Upper lobe of left lung (tissue), 6 donors: ENCODE measurements at regions not wholly inside any gene's neighbourhood (a gene's known extent, or its start where the extent isn't known, plus 50 kb on each side); places are given as distances from the start of the nearest gene placed in this dataset.
"Not testable (repeated sequence)": the region's sequence is repeated elsewhere in the genome, so short reads cannot be mapped to it uniquely, and the experiment has no call there.

Experiments
- ATAC-seq, 2 donors: fragments of 200-7000 bp; cut with Tn5 transposase; one replicate each; pipeline ENCODE4 v1.9.1; 2022; ENCODE audit warnings: mild to moderate bottlenecking in 2 of 2, moderate library complexity in 2 of 2; ENCODE audit not compliant: low FRiP score in 2 of 2
- DNase-seq, 2 donors: peaks; one replicate each; pipeline ENCODE4 v3.0.0-alpha.2; 2019 to 2020
- H3K27ac ChIP-seq, 4 donors: fragments of 200-600 bp; sonication (generic); one replicate each; pipeline ENCODE4 v1.5.1; 2016 to 2019
- H3K27me3 ChIP-seq, 4 donors: fragments of 200-600 bp; sonication (generic); one replicate each; pipeline ENCODE4 v1.5.1; 2017 to 2019
- H3K36me3 ChIP-seq, 4 donors: fragments of 200-600 bp; sonication (generic); one replicate each; pipeline ENCODE4 v1.5.1; 2016 to 2019
- H3K4me1 ChIP-seq, 4 donors: fragments of 200-600 bp; sonication (generic); one replicate each; pipeline ENCODE4 v1.5.1; 2018 to 2019
- H3K4me3 ChIP-seq, 4 donors: fragments of 200-600 bp; sonication (generic); one replicate each; pipeline ENCODE4 v1.5.1; 2017 to 2019; ENCODE audit warnings: mild to moderate bottlenecking in 2 of 4, moderate library complexity in 1 of 4
- H3K9me3 ChIP-seq, 4 donors: fragments of 200-600 bp; sonication (generic); one replicate each; pipeline ENCODE4 v1.5.1; 2018 to 2019
- WGBS, 2 donors: methylation state at CpG; one replicate each; pipeline ENCODE4 v1.1.5; 2017 to 2018; 5-methylcytosine and 5-hydroxymethylcytosine counted together
- donor health status: DM: no; HTN: no; CAD: no; lungs with moderate emphysema.
- donor health status: DM: no; HTN: yes; CAD: no; lungs with severe emphysema.

GRCh38 chr2:111278133-111278532, 157.4 kb downstream of the BCL2L11 start:
- not testable (repeated sequence) for DNase-seq, H3K27me3 ChIP-seq, H3K9me3 ChIP-seq, ATAC-seq, H3K36me3 ChIP-seq, H3K4me1 ChIP-seq, H3K27ac ChIP-seq, H3K4me3 ChIP-seq
- 86% methylated on average over 3 of the region's 3 CpGs; no CpG with 5 or more reads in 1 of the 2 donors for WGBS, 2 donors

- H3K27ac ChIP-seq, DNase-seq, ATAC-seq, H3K9me3 ChIP-seq, H3K4me3 ChIP-seq, H3K4me1 ChIP-seq, H3K36me3 ChIP-seq, H3K27me3 ChIP-seq: not testable (repeated sequence)
- WGBS, 2 donors = no CpG with 5 or more reads among the region's 6 CpGs
Observed at GRCh38 chr2:111280709-111281286, 160.1 kb downstream of the BCL2L11 start.

DNA sequence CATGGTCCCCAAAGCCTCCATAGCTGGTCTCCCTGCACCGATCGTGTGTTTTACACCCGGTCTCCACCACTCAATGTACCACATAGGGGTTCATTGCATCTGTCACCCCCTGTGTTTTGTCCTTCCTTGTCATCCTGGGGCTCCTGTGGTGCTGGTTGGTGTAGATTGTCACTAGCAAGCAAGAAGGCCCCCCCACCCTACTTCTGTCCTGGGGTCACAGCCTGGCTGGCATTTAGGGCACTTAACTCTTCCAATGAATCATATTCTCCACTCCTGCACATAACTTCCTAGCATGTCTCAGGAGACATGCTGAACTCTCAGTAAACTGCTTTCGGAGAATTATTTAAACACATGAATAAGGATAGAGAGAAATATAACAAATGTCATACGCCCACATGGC, 161.4 kb downstream of the BCL2L11 start:
- not testable (repeated sequence) for DNase-seq, ATAC-seq

GRCh38 chr2:111287646-111288568, 167.2 kb downstream of the BCL2L11 start:
- not testable (repeated sequence) for H3K4me3 ChIP-seq, H3K9me3 ChIP-seq, H3K36me3 ChIP-seq, H3K27ac ChIP-seq, H3K4me1 ChIP-seq, H3K27me3 ChIP-seq
- WGBS, 2 donors = 57 to 66% methylated on average over 6 of the region's 9 CpGs
- peak in 1 of 2 donors; percentile 23 for DNase-seq
- ATAC-seq = peak; percentile 47 to 74

More for the DNA sequence above, 161.4 kb downstream of the BCL2L11 start:
- H3K36me3 ChIP-seq, H3K9me3 ChIP-seq, H3K27ac ChIP-seq, H3K4me1 ChIP-seq, H3K27me3 ChIP-seq, H3K4me3 ChIP-seq: not testable (repeated sequence)
- no CpG with 5 or more reads among the region's 5 CpGs for WGBS, 2 donors

DNA sequence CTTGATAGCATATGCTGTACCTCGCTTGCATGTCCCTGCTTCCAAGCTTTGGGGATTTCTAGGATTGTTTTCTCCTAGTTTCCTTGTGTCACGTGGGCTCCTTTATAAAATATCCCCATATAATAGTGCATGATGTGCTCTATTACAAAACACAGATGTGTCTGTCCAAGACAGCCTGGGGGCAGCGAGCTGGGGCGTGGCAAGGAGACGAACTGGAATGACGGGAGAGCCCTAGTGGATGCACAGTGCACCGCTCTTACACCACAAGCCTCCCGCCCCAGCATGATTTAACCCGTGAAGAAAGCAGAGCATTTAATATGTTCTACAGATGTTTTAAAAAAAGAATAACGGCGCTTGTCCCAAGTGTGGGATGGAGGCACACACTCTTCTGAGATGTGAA, 169.7 kb downstream of the BCL2L11 start:
- not testable (repeated sequence) for H3K27me3 ChIP-seq, H3K9me3 ChIP-seq, H3K36me3 ChIP-seq, DNase-seq, ATAC-seq, H3K4me3 ChIP-seq, H3K4me1 ChIP-seq, H3K27ac ChIP-seq
- 89 to 90% methylated on average over 9 of the region's 11 CpGs for WGBS, 2 donors

GRCh38 chr2:111291566-111291965, 170.9 kb downstream of the BCL2L11 start:
- 43 to 75% methylated on average over 1 to 2 of the region's 6 CpGs for WGBS, 2 donors
- not testable (repeated sequence) for ATAC-seq

DNA sequence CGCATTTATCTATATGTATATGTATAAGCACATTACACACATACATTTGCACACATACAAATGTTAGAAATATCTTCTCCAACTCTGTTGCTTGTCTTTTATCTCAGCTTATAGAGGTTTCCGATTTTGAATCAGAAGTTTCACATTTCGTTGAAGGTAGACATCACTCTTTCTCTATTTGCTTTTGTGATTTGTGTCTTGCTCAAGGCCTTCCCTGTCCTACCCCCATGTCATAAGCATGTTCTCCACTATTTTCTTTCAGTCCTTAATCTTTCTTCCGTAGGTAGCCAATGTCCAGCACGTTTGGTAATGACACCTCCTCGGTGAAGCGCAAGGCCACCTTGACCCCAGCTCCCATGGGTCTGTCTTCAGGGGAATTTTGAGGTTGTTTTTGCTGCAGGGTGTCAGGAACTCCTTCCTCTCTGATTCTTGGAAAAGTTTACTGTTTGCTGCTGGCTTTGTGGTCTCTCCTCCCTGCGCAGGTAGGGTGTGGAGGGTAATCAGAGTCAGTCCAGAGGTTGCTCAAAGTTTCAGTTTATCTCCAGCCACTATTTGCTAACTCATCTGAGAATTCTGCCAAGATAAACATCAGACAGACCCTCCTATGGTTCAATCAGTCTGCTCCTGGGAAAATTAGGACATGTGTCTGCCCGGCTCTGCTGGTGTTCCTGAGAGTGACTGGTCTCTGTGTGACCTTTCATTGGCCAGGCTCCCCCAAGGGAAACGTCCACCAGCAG, 171.7 kb downstream of the BCL2L11 start:
- not testable (repeated sequence) for H3K9me3 ChIP-seq, H3K4me1 ChIP-seq, H3K27me3 ChIP-seq, ATAC-seq, H3K27ac ChIP-seq, H3K4me3 ChIP-seq, DNase-seq, H3K36me3 ChIP-seq
- 84 to 92% methylated on average over 7 of the region's 10 CpGs for WGBS, 2 donors

More at GRCh38 chr2:111291566-111291965, 170.9 kb downstream of the BCL2L11 start:
- H3K27me3 ChIP-seq, H3K4me3 ChIP-seq, H3K9me3 ChIP-seq, H3K27ac ChIP-seq, DNase-seq, H3K4me1 ChIP-seq, H3K36me3 ChIP-seq: not testable (repeated sequence)

GRCh38 chr2:111294699-111295098, 174.0 kb downstream of the BCL2L11 start:
- H3K9me3 ChIP-seq, H3K4me1 ChIP-seq, ATAC-seq, H3K27ac ChIP-seq, H3K27me3 ChIP-seq, H3K4me3 ChIP-seq, H3K36me3 ChIP-seq, DNase-seq: not testable (repeated sequence)
- WGBS, 2 donors = no CpG with 5 or more reads among the region's 7 CpGs

DNA sequence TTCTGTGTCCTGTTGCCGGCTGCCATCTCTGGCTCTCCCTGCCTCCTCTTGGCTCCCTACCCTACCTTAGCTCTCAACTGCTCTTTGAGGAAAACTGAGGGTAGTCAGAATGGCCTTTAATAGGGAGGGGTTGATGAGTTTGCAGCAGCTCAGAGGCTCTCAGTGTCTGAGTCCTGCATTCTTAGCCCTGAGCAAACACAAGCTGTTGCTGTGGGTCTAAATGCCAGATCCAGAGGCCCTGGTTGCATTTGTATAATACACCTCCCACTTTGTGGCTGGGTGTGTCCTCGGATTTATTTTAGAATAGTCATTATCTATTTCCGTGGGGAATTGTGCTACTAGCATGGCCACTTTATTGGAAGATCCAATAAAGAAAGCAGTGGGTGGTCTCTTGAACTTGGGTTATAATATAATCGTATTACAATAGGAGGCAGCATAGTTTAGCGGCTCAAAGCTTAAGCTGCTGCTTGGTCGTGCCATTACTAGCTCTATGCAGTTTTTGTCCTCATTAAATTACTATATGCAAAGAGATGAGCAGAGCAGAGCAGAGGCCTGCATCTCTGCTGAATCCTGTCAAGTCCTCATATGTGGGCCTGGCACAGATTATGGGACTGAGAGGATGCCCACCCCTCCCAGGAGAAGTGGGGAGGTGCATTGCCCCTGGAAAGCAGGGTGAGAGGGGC, 175.5 kb downstream of the BCL2L11 start:
- WGBS, 2 donors = 72 to 86% methylated on average over 4 to 5 of the region's 6 CpGs
- H3K4me1 ChIP-seq, DNase-seq, H3K27ac ChIP-seq, H3K27me3 ChIP-seq, ATAC-seq, H3K9me3 ChIP-seq, H3K4me3 ChIP-seq, H3K36me3 ChIP-seq: not testable (repeated sequence)

DNA sequence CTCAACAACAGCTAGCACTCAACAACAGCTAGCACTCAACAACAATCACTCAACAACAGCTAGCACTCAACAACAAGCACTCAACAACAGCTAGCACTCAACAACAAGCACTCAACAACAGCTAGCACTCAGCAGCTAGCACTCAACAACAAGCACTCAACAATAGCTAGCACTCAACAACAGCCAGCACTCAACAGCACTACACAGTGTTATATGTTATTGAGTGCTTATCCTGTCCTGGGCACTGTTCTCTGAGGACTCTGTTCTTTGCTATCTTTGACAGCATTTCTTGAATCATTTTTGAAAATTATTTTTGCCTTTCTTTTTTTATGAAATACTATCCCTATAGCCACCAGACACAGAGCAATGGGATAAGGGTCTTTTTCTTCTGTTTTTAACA, 176.4 kb downstream of the BCL2L11 start:
- not testable (repeated sequence) for ATAC-seq, H3K27ac ChIP-seq, H3K36me3 ChIP-seq, DNase-seq, H3K4me3 ChIP-seq, H3K9me3 ChIP-seq, H3K27me3 ChIP-seq, H3K4me1 ChIP-seq

GRCh38 chr2:111298927-111299326, 178.2 kb downstream of the BCL2L11 start:
- not testable (repeated sequence) for H3K27ac ChIP-seq, H3K4me3 ChIP-seq, H3K9me3 ChIP-seq, ATAC-seq, DNase-seq, H3K36me3 ChIP-seq, H3K4me1 ChIP-seq, H3K27me3 ChIP-seq
- 94 to 100% methylated on average over 2 to 3 of the region's 3 CpGs for WGBS, 2 donors

- H3K27ac ChIP-seq, H3K9me3 ChIP-seq, DNase-seq, H3K4me1 ChIP-seq, H3K36me3 ChIP-seq, H3K27me3 ChIP-seq, ATAC-seq, H3K4me3 ChIP-seq: not testable (repeated sequence)
- 96 to 100% methylated on average over 2 of the region's 2 CpGs for WGBS, 2 donors
Observed at GRCh38 chr2:111299635-111300034, 178.9 kb downstream of the BCL2L11 start.
